ENCODE measurements at regions not wholly inside any gene's neighbourhood (a gene's known extent, or its start where the extent isn't known, plus 50 kb on each side); places are given as distances from the start of the nearest gene placed in this dataset.

DNA sequence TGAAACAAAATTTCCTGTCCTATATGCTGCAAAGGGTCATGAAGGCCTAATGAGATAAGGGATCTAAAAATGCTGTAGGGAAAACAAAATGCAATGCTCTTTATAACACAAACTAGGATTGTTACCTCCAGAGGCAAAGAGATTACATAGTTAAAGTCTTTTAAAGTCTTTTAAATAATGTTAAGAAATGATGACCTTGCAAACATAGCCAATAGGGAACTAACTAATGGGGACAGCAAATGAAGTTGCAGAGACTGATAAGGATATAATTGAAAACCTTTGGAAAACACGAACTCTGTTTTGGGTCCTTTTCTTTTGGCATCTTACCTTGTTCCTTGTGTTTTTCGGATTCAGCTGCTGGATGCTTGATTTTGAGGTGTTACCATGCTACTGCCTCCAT, 485.9 kb downstream of the KCNA4 start:
- no peaks in the 10 kb centered on the region for H3F3A ChIP-seq (ENCODE audit: low read depth)
- no peaks in the 10 kb centered on the region for H4K20me1 ChIP-seq (ENCODE audit: insufficient read depth, low read length, poor library complexity, severe bottlenecking)
- no peaks in the 10 kb centered on the region for H3K36me3 ChIP-seq (ENCODE audit: insufficient read depth, low read length)
- no peaks in the 10 kb centered on the region for H3K4me1 ChIP-seq (ENCODE audit: insufficient read depth, low read length, poor library complexity, severe bottlenecking)
- no peak overlapping the region for H3K4me3 ChIP-seq (ENCODE audit: low read length, poor library complexity, severe bottlenecking)
- H3K9me3 ChIP-seq (ENCODE audit: insufficient read depth, low read depth, low read length): no peaks in the 10 kb centered on the region
- H3K27me3 ChIP-seq (ENCODE audit: insufficient read depth, low read length, poor library complexity, severe bottlenecking): no peaks in the 10 kb centered on the region
- no peak overlapping the region for H2AFZ ChIP-seq (ENCODE audit: low read length)
- no peak overlapping the region for H3K9ac ChIP-seq (ENCODE audit: low read depth, low read length, poor library complexity, severe bottlenecking)
- H3K4me2 ChIP-seq (ENCODE audit: low read depth, low read length, poor library complexity, severe bottlenecking): no peak overlapping the region
- H3K79me2 ChIP-seq (ENCODE audit: insufficient read depth, low read length): no peaks in the 10 kb centered on the region
- no peak for TF ChIP-seq CTCF (conservative IDR thresholded peaks at IDR 0.05; ENCODE audit: low read length)
- TF ChIP-seq EZH2phosphoT487 (IDR thresholded peaks at IDR 0.05; ENCODE audit: borderline replicate concordance): no peak
- H3K9me2 ChIP-seq (replicated peaks; ENCODE audit: low read depth, low read length): no peaks in the 10 kb centered on the region

- H2AFZ ChIP-seq (ENCODE audit: low read length): no peak overlapping the region
- no peak overlapping the region for H3K4me3 ChIP-seq (ENCODE audit: low read length, poor library complexity, severe bottlenecking)
- H3K9ac ChIP-seq (ENCODE audit: low read depth, low read length, poor library complexity, severe bottlenecking): no peak overlapping the region
- no peaks in the 10 kb centered on the region for H3K36me3 ChIP-seq (ENCODE audit: insufficient read depth, low read length)
- no peaks in the 10 kb centered on the region for H3K79me2 ChIP-seq (ENCODE audit: insufficient read depth, low read length)
- no peak overlapping the region for H3K4me2 ChIP-seq (ENCODE audit: low read depth, low read length, poor library complexity, severe bottlenecking)
- TF ChIP-seq CTCF (conservative IDR thresholded peaks at IDR 0.05; ENCODE audit: low read length): peak; percentile 25; the same call in 1 of the 2 replicates
- no peak for TF ChIP-seq EZH2phosphoT487 (IDR thresholded peaks at IDR 0.05; ENCODE audit: borderline replicate concordance)
- no peaks in the 10 kb centered on the region for H3F3A ChIP-seq (ENCODE audit: low read depth)
- no peaks in the 10 kb centered on the region for H3K27me3 ChIP-seq (ENCODE audit: insufficient read depth, low read length, poor library complexity, severe bottlenecking)
- no peaks in the 10 kb centered on the region for H4K20me1 ChIP-seq (ENCODE audit: insufficient read depth, low read length, poor library complexity, severe bottlenecking)
- H3K9me2 ChIP-seq (replicated peaks; ENCODE audit: low read depth, low read length): no peaks in the 10 kb centered on the region
- no peaks in the 10 kb centered on the region; the same call in 1 of the 2 replicates for H3K9me3 ChIP-seq (ENCODE audit: insufficient read depth, low read depth, low read length)
- H3K4me1 ChIP-seq (ENCODE audit: insufficient read depth, low read length, poor library complexity, severe bottlenecking): no peaks in the 10 kb centered on the region
Measured at GRCh38 chr11:29527391-29527936, 489.4 kb downstream of the KCNA4 start.

DNA sequence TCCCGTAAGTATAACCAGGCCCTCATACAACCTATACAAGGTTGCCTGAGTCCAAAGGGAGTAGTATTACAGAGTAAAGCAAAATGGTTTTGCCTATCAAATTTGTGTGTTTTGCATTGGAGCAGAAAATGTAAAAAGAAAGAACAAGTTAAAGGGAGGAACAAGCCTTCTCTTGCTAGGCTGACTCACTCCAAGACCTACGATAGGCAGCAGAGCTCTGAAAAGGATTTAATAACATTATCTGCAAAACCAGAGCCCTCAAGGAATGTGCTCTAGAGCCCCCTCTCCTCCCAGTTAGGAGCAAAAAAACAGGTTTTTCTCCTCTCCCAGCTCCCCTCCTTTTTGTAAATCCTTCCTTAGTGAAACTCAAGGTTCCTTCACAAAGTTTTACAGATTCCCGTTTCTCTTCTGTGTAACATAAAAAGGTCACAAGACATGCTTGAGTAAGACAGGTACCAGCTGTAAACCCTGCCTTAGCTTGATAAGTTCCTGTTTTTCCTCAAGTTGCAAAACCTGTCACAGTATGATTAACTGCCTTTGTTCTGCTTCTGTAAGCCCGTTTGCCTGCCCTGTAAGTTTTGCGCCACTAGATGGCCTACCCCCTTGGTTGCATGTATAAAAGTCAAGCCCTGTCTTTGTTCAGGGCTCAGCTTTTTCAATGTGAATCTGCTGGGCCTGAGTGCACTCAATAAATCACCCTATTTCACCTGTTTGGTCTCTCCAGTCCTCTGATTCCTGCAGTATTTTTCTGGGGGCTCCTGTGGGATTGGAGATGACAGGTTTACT, 498.2 kb downstream of the KCNA4 start:
- TF ChIP-seq CTCF (conservative IDR thresholded peaks at IDR 0.05; ENCODE audit: low read length): no peak; the same call in 1 of the 2 replicates
- TF ChIP-seq EZH2phosphoT487 (IDR thresholded peaks at IDR 0.05; ENCODE audit: borderline replicate concordance): no peak
- Histone ChIP-seq H3K27me3 (ENCODE audit: insufficient read depth, low read length, poor library complexity, severe bottlenecking) (no peaks in the 10 kb centered on the region), H3K9me3 (ENCODE audit: insufficient read depth, low read depth, low read length) (peaks cover 10% of the 10 kb centered on the region; the same call in 1 of the 2 replicates), H3F3A (ENCODE audit: low read depth) (no peaks in the 10 kb centered on the region), H3K4me2 (ENCODE audit: low read depth, low read length, poor library complexity, severe bottlenecking) (no peak overlapping the region), H2AFZ (ENCODE audit: low read length) (no peak overlapping the region), H3K9ac (ENCODE audit: low read depth, low read length, poor library complexity, severe bottlenecking) (no peak overlapping the region), H3K36me3 (ENCODE audit: insufficient read depth, low read length) (no peaks in the 10 kb centered on the region), H3K4me1 (ENCODE audit: insufficient read depth, low read length, poor library complexity, severe bottlenecking) (no peaks in the 10 kb centered on the region), H3K9me2 (replicated peaks; ENCODE audit: low read depth, low read length) (no peaks in the 10 kb centered on the region), H4K20me1 (ENCODE audit: insufficient read depth, low read length, poor library complexity, severe bottlenecking) (no peaks in the 10 kb centered on the region), H3K79me2 (ENCODE audit: insufficient read depth, low read length) (no peaks in the 10 kb centered on the region), H3K4me3 (ENCODE audit: low read length, poor library complexity, severe bottlenecking) (no peak overlapping the region)

Data from Loucy (cell line).